Tibial artery (tissue), 4 donors: ENCODE measurements at regions not wholly inside any gene's neighbourhood (a gene's known extent, or its start where the extent isn't known, plus 50 kb on each side); places are given as distances from the start of the nearest gene placed in this dataset.

Source experiments
- DNase-seq, 2 donors: peaks; one replicate each; pipeline ENCODE4 v3.0.0-alpha.2; 2019
- H3K27ac ChIP-seq, 2 donors: fragments of 200-600 bp; sonication (generic) in 1 of 2; 1 replicate in 1 of 2; 2 replicates in 1 of 2; pipeline ENCODE4 v1.5.1; 2018 to 2019; ENCODE audit warnings: mild to moderate bottlenecking in 1 of 2
- H3K27me3 ChIP-seq, 2 donors: fragments of 200-600 bp; sonication (generic) in 1 of 2; one replicate each; pipeline versions ENCODE4 v1.5.1 to v1.6.0; 2016 to 2019
- H3K36me3 ChIP-seq, 3 donors: fragments of 200-600 bp; sonication (generic) in 2 of 3; one replicate each; pipeline ENCODE4 v1.5.1; 2016 to 2019; ENCODE audit warnings: mild to moderate bottlenecking in 2 of 3
- H3K4me1 ChIP-seq, 4 donors: fragments of 200-600 bp; sonication (generic) in 2 of 4; 1 replicate in 3 of 4; 2 replicates in 1 of 4; pipeline ENCODE4 v1.5.1; 2016 to 2019
- H3K4me3 ChIP-seq, 2 donors: fragments of 200-600 bp; sonication (generic) in 1 of 2; 1 replicate in 1 of 2; 2 replicates in 1 of 2; pipeline ENCODE4 v1.5.1; 2018 to 2019; ENCODE audit warnings: mild to moderate bottlenecking in 2 of 2
- H3K9me3 ChIP-seq, 3 donors: fragments of 200-600 bp; sonication (generic) in 1 of 3; one replicate each; pipeline ENCODE4 v1.5.1; 2016 to 2019
- intact Hi-C: fragments of 100-400 bp; cut with DNase I; formaldehyde crosslinking; loops from one replicate; pipeline ENCODE4 v1.15.0; 2023; ENCODE audit warnings: low total_unique reads
- TF ChIP-seq, protein P1 (sequence below), 2 experiments: fragments of 200-600 bp in 1 of 2; fragments of 450-650 bp in 1 of 2; IDR thresholded peaks; one replicate each; pipeline ENCODE4 v1.5.1; 2017 to 2019; ENCODE audit warnings: antibody characterized with exemption in 2 of 2, mild to moderate bottlenecking in 1 of 2, moderate library complexity in 1 of 2

GRCh38 chr1:63033211-63033610 lies 249.3 kb downstream of the ATG4C start:
- Histone ChIP-seq H3K4me1 (no peaks in the 10 kb centered on the region), H3K27ac (no peak overlapping the region), H3K36me3 (no peaks in the 10 kb centered on the region), H3K27me3 (peaks cover 0 to 6% of the 10 kb centered on the region in 2 donors), H3K4me3 (no peak overlapping the region), H3K9me3 (no peaks in the 10 kb centered on the region)
- DNase-seq = no peak
- intact Hi-C loops = no loop called here
- TF ChIP-seq, protein P1, sequence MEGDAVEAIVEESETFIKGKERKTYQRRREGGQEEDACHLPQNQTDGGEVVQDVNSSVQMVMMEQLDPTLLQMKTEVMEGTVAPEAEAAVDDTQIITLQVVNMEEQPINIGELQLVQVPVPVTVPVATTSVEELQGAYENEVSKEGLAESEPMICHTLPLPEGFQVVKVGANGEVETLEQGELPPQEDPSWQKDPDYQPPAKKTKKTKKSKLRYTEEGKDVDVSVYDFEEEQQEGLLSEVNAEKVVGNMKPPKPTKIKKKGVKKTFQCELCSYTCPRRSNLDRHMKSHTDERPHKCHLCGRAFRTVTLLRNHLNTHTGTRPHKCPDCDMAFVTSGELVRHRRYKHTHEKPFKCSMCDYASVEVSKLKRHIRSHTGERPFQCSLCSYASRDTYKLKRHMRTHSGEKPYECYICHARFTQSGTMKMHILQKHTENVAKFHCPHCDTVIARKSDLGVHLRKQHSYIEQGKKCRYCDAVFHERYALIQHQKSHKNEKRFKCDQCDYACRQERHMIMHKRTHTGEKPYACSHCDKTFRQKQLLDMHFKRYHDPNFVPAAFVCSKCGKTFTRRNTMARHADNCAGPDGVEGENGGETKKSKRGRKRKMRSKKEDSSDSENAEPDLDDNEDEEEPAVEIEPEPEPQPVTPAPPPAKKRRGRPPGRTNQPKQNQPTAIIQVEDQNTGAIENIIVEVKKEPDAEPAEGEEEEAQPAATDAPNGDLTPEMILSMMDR (IDR thresholded peaks at IDR 0.05) = no peak

DNA sequence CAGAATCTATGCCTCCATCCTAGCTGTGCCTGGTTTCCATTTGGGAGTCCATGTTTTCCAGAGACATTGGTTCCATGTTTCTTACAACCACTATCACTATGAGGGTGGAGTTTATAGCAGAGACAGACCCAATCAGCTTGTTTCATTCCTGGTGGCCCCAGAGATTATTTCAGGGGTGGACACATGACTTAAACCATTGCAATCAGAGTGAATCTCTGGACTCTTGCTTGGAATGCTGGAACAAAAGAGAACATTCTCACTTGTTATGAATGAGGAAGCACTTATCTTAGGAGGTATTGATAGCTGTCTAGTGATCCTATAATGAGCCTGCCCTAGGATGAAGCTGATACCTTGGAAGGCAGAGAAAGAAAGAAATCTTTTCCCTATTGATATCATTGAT lies 250.3 kb downstream of the ATG4C start:
- H3K27me3 ChIP-seq = no peaks in the 10 kb centered on the region
- intact Hi-C loops = no loop called here

GRCh38 chr1:63038586-63038985 lies 254.7 kb downstream of the ATG4C start:
- Histone ChIP-seq H3K4me1 (no peaks in the 10 kb centered on the region), H3K4me3 (no peak overlapping the region), H3K27ac (no peak overlapping the region), H3K27me3 (no peaks in the 10 kb centered on the region), H3K36me3 (no peaks in the 10 kb centered on the region), H3K9me3 (no peaks in the 10 kb centered on the region)
- intact Hi-C loops = no loop called here
- TF ChIP-seq, protein P1 (IDR thresholded peaks at IDR 0.05) = no peak
- no peak for DNase-seq

More for the DNA sequence above, 250.3 kb downstream of the ATG4C start:
- H3K9me3 ChIP-seq = no peaks in the 10 kb centered on the region
- H3K4me3 ChIP-seq = no peak overlapping the region
- TF ChIP-seq, protein P1 (IDR thresholded peaks at IDR 0.05) = no peak
- H3K27ac ChIP-seq = no peak overlapping the region
- H3K36me3 ChIP-seq = no peaks in the 10 kb centered on the region
- no peak for DNase-seq
- H3K4me1 ChIP-seq = no peaks in the 10 kb centered on the region

GRCh38 chr1:63041660-63042059 lies 257.7 kb downstream of the ATG4C start:
- intact Hi-C loops = no loop called here
- no peaks in the 10 kb centered on the region for H3K27me3 ChIP-seq
- H3K9me3 ChIP-seq = no peaks in the 10 kb centered on the region
- H3K4me3 ChIP-seq = no peak overlapping the region
- no peaks in the 10 kb centered on the region for H3K4me1 ChIP-seq
- no peak overlapping the region for H3K27ac ChIP-seq
- no peaks in the 10 kb centered on the region for H3K36me3 ChIP-seq
- DNase-seq = no peak
- TF ChIP-seq, protein P1 (IDR thresholded peaks at IDR 0.05) = no peak

DNA sequence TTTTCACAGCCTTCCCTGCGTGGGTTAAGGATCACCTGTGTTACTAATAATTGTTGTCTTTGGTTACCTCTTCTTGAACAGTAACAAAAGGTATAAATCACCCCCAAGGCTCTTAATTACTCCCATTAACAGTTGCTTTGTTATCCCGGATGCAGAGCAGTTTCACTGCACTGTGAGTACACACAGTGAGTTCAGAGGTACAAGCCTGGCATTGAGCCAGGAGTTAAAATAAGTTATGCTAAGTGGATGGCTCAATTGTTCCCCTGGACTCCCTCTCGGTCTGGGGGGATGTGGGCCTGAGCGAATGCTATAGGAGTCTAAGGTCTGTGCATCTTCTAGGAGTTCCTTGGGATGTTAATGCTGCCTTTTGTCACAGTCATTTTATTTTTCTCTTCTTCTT lies 258.3 kb downstream of the ATG4C start:
- intact Hi-C loops = no loop called here
- TF ChIP-seq, protein P1 (IDR thresholded peaks at IDR 0.05) = no peak
- Histone ChIP-seq H3K27me3 (no peaks in the 10 kb centered on the region), H3K4me3 (no peak overlapping the region), H3K9me3 (no peaks in the 10 kb centered on the region), H3K4me1 (no peaks in the 10 kb centered on the region), H3K27ac (no peak overlapping the region), H3K36me3 (no peaks in the 10 kb centered on the region)
- no peak for DNase-seq

DNA sequence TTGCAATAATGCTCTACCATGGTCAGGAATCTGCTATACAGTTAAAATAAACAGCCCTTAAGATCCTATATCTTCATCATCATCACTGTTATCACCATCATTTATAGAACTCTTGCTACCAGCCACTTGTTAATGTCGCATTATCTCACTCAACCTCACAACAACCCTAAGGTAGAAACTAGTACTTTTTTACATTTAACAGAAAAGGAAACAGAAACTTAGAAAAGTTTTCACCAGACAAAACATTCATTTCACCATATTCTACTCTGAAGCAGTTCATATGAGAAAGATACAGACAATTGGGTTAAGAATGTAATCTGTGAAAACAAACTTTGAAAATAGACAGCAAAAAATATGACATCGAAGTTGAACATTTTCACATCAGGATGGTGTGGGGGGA lies 262.6 kb downstream of the ATG4C start:
- no peak overlapping the region for H3K4me3 ChIP-seq
- DNase-seq = no peak
- H3K9me3 ChIP-seq = no peaks in the 10 kb centered on the region
- H3K27ac ChIP-seq = no peak overlapping the region
- H3K27me3 ChIP-seq = no peaks in the 10 kb centered on the region
- no peaks in the 10 kb centered on the region for H3K4me1 ChIP-seq
- TF ChIP-seq, protein P1 (IDR thresholded peaks at IDR 0.05) = no peak
- intact Hi-C loops = no loop called here
- H3K36me3 ChIP-seq = no peaks in the 10 kb centered on the region
